ENCODE measurements at regions not wholly inside any gene's neighbourhood (a gene's known extent, or its start where the extent isn't known, plus 50 kb on each side); places are given as distances from the start of the nearest gene placed in this dataset.

DNA sequence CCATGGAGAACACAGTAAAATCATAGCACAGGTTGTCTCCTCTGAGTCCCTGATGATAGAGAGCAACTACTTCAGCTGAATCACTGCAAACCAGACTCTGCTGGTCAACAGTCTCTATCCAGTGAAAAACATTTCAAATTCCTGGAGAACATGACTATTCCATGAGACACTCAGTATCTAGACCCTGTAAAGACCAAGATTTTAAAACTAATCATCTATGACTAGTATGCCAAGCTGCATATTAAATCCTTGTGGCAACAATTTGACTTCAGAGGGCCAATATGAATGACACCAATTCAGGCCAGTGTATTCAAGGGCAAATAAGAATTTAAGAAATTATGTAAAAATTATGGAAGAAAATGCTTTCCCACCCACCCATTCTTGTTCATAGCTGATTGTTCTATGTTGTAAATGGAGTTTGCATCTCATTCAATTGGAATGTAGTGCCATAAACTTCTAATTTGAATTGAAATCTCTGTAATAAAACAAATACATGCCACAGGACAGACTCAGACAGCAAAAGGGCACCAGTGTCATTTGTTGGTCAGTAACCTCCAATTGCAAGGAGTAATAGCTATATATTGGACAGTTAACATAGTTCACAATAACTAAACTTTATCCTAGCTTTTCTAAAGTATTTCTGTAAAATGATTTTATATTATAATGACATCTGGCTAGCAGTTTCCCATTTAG, 80.1 kb upstream of the LPAR1 start:
- Histone ChIP-seq H3K4me1 (ENCODE audit: low read depth) (no peaks in the 10 kb centered on the region), H3K36me3 (no peaks in the 10 kb centered on the region), H3K27me3 (no peaks in the 10 kb centered on the region), H3K9me3 (ENCODE audit: low read depth) (no peaks in the 10 kb centered on the region), H3K4me3 (no peak overlapping the region), H3K27ac (no peak overlapping the region)
- no peak for DNase-seq (ENCODE audit: low read depth in 1 of 2, low spot score in 1 of 2)
- TF ChIP-seq, protein P1, sequence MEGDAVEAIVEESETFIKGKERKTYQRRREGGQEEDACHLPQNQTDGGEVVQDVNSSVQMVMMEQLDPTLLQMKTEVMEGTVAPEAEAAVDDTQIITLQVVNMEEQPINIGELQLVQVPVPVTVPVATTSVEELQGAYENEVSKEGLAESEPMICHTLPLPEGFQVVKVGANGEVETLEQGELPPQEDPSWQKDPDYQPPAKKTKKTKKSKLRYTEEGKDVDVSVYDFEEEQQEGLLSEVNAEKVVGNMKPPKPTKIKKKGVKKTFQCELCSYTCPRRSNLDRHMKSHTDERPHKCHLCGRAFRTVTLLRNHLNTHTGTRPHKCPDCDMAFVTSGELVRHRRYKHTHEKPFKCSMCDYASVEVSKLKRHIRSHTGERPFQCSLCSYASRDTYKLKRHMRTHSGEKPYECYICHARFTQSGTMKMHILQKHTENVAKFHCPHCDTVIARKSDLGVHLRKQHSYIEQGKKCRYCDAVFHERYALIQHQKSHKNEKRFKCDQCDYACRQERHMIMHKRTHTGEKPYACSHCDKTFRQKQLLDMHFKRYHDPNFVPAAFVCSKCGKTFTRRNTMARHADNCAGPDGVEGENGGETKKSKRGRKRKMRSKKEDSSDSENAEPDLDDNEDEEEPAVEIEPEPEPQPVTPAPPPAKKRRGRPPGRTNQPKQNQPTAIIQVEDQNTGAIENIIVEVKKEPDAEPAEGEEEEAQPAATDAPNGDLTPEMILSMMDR (IDR thresholded peaks at IDR 0.05; ENCODE audit: low read depth, low read length) = no peak

DNA sequence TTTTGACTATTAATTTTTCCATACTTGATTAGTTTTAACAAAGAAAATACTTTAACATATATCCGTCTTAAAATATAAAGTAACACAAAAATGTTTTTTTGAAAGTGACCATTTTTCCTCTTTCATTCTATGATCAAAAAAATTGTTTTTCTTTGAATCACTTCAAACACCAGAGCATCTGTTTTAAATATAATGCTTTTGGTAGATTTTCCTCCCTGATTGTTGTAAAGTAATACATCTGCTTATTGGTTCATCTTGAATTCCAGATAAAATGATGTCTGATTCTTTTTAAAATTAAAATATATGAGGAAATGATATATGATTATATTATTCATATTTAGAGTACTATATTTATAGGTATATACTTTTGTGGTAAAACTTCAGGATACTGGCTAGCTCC, 76.2 kb upstream of the LPAR1 start:
- H3K36me3 ChIP-seq = no peaks in the 10 kb centered on the region
- TF ChIP-seq, protein P1 (IDR thresholded peaks at IDR 0.05; ENCODE audit: low read depth, low read length) = no peak
- H3K4me1 ChIP-seq (ENCODE audit: low read depth) = no peaks in the 10 kb centered on the region
- no peak overlapping the region for H3K4me3 ChIP-seq
- no peaks in the 10 kb centered on the region for H3K9me3 ChIP-seq (ENCODE audit: low read depth)
- no peak overlapping the region for H3K27ac ChIP-seq
- DNase-seq (ENCODE audit: low read depth in 1 of 2, low spot score in 1 of 2) = no peak
- no peaks in the 10 kb centered on the region for H3K27me3 ChIP-seq

DNA sequence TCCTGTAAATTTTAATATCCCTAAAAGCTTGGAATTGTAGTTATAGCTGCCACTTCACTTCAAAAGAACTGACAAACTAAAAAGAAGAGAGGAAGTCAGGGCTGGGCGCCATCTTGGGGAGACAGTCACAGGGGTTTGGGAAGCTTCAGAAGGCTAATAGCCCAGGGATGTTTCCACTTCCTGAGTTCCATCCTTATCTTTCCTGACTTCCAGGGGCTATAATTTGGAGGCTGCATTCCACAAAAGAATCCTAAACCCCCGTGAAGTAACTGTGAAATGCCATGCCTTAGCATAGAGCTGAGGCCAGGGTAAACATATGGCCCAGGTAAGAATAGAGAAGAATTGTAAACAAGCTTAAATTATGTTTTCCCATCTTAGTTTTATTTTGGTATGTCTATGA, 75.4 kb upstream of the LPAR1 start:
- Histone ChIP-seq H3K4me3 (no peak overlapping the region), H3K4me1 (ENCODE audit: low read depth) (no peaks in the 10 kb centered on the region), H3K27me3 (no peaks in the 10 kb centered on the region), H3K9me3 (ENCODE audit: low read depth) (no peaks in the 10 kb centered on the region), H3K27ac (no peak overlapping the region), H3K36me3 (no peaks in the 10 kb centered on the region)
- TF ChIP-seq, protein P1 (IDR thresholded peaks at IDR 0.05; ENCODE audit: low read depth, low read length) = no peak
- DNase-seq (ENCODE audit: low read depth in 1 of 2, low spot score in 1 of 2) = no peak

DNA sequence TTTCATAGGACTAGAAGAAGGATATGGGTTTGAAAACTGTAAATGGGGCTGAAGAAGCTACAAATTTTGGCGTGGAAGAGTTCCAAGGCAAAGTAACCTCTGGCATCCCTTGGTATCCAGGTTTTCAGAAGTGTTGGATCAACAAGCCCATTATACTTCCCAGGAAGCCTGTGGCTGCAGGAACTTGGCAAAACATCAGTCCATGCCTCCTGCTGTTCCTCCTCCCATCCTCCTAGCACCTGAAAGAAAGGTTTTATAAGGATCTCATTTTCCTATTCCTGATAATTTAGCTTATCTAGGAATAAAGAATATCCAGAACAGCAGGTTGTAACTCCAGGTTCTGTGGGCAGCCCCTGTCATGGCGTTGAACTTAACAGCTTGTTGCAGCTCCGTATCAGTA, 72.5 kb upstream of the LPAR1 start:
- TF ChIP-seq, protein P1 (IDR thresholded peaks at IDR 0.05; ENCODE audit: low read depth, low read length) = no peak
- H3K27me3 ChIP-seq = no peaks in the 10 kb centered on the region
- no peak overlapping the region for H3K4me3 ChIP-seq
- no peaks in the 10 kb centered on the region for H3K4me1 ChIP-seq (ENCODE audit: low read depth)
- no peak for DNase-seq (ENCODE audit: low read depth in 1 of 2, low spot score in 1 of 2)
- H3K36me3 ChIP-seq = no peaks in the 10 kb centered on the region
- no peaks in the 10 kb centered on the region for H3K9me3 ChIP-seq (ENCODE audit: low read depth)
- H3K27ac ChIP-seq = no peak overlapping the region

DNA sequence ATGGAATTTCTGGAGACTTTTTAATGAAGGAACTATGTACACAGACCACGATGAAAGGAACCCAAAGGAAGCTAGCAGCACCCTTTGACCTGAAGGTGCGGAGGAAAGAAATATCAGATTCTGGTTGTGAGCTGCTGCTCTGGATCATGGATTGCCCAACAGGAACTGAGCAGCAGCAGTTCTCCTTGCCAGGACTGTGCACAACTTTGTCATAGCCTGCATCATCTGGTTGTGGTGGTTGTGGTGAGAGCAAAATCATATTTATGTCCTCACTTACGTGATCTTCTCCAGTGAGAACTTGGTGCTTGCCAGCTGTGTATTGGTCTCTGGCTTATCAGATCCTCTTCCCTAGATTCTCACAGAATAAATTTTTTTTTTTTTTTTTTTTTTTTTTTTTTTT, 70.7 kb upstream of the LPAR1 start:
- Histone ChIP-seq H3K27ac (no peak overlapping the region), H3K36me3 (no peaks in the 10 kb centered on the region), H3K27me3 (no peaks in the 10 kb centered on the region), H3K4me1 (ENCODE audit: low read depth) (no peaks in the 10 kb centered on the region), H3K9me3 (ENCODE audit: low read depth) (no peaks in the 10 kb centered on the region), H3K4me3 (no peak overlapping the region)
- TF ChIP-seq, protein P1 (IDR thresholded peaks at IDR 0.05; ENCODE audit: low read depth, low read length) = no peak
- peak in 1 of 2 donors; percentile 89 for DNase-seq (ENCODE audit: low read depth in 1 of 2, low spot score in 1 of 2)

All from cardiac muscle cell (in vitro differentiated cells and primary cell).